ENCODE measurements at regions not wholly inside any gene's neighbourhood (a gene's known extent, or its start where the extent isn't known, plus 50 kb on each side); places are given as distances from the start of the nearest gene placed in this dataset.
"Not testable (repeated sequence)": the region's sequence is repeated elsewhere in the genome, so short reads cannot be mapped to it uniquely, and the experiment has no call there.

DNA sequence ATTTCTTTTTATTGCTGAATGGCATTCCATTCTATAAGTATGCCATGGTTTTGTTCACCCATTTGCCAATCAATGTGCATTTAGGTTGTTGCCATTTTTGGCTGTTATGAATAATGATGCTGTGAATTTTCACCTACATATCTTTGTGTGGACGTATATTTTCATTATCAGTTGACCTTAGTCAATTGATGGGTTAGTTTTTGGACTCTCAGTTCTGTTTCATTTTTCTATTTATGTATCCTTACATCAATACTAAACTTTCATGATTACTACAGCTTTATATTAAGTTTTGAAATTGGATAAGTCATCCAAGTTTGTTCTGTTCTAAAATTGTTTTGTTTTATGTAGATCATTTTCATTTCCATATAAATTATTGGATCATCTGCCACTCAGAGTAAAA is 261.9 kb upstream of the CNR1 start:
- TF ChIP-seq EZH2 (IDR thresholded peaks at IDR 0.05; ENCODE audit: low read length, missing control alignments): no peak
- TF ChIP-seq, protein P1, sequence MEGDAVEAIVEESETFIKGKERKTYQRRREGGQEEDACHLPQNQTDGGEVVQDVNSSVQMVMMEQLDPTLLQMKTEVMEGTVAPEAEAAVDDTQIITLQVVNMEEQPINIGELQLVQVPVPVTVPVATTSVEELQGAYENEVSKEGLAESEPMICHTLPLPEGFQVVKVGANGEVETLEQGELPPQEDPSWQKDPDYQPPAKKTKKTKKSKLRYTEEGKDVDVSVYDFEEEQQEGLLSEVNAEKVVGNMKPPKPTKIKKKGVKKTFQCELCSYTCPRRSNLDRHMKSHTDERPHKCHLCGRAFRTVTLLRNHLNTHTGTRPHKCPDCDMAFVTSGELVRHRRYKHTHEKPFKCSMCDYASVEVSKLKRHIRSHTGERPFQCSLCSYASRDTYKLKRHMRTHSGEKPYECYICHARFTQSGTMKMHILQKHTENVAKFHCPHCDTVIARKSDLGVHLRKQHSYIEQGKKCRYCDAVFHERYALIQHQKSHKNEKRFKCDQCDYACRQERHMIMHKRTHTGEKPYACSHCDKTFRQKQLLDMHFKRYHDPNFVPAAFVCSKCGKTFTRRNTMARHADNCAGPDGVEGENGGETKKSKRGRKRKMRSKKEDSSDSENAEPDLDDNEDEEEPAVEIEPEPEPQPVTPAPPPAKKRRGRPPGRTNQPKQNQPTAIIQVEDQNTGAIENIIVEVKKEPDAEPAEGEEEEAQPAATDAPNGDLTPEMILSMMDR (conservative IDR thresholded peaks at IDR 0.05 in 1 of 2, IDR thresholded peaks at IDR 0.05 in 1 of 2; ENCODE audit: low read depth in 1 of 2, low read length in 2 of 2): no peak

DNA sequence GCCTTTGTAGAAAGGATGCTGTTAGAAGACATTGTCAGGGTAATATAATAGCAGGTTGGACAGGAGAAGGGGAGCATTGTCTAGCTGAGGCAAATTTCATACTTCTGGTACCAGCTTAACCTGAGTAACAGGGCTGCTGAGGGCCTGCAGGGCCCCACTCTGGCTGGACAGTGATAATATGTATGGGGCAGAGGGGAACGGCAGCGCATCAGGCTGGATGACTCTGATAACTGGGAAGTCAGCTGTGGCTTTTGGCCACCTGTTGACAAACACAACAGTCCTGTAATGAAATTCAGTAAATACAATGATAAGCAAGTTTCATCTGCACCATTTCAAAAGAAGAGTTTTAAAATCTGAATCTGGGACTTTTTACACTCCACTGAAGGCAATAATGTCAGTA is 259.9 kb upstream of the CNR1 start:
- Histone ChIP-seq H3K4me3 (replicated peaks in 1 of 4; ENCODE audit: control extremely low read depth in 1 of 4, insufficient read depth in 1 of 4, low read depth in 3 of 4, low read length in 4 of 4) (no peak overlapping the region), H3K9me3 (ENCODE audit: control insufficient read depth, insufficient read depth, low read depth, low read length) (no peaks in the 10 kb centered on the region), H4K20me1 (ENCODE audit: control insufficient read depth, extremely low read depth, insufficient read depth, low read length) (no peaks in the 10 kb centered on the region), H3K79me2 (ENCODE audit: control insufficient read depth, insufficient read depth, low read length) (no peaks in the 10 kb centered on the region), H3K4me2 (ENCODE audit: extremely low read depth, insufficient read depth, low read length) (no peak overlapping the region), H3K27me3 (ENCODE audit: control insufficient read depth, insufficient read depth, low read length) (no peaks in the 10 kb centered on the region), H3K36me3 (ENCODE audit: control insufficient read depth, insufficient read depth, low read length) (no peaks in the 10 kb centered on the region), H3K4me1 (ENCODE audit: control insufficient read depth, extremely low read depth, insufficient read depth, low read length) (no peaks in the 10 kb centered on the region), H3K27ac (ENCODE audit: insufficient read depth, low read length) (no peak overlapping the region), H3K9ac (ENCODE audit: insufficient read depth, low read length) (no peak overlapping the region), H2AFZ (ENCODE audit: low read length) (no peak overlapping the region)
- no peak for TF ChIP-seq EZH2 (IDR thresholded peaks at IDR 0.05; ENCODE audit: low read length, missing control alignments)
- TF ChIP-seq, protein P1 (conservative IDR thresholded peaks at IDR 0.05 in 1 of 2, IDR thresholded peaks at IDR 0.05 in 1 of 2; ENCODE audit: low read depth in 1 of 2, low read length in 2 of 2): no peak
- DNase-seq (ENCODE audit: low read depth in 2 of 2): no peak

More for the DNA sequence above, 261.9 kb upstream of the CNR1 start:
- no peaks in the 10 kb centered on the region for H3K79me2 ChIP-seq (ENCODE audit: control insufficient read depth, insufficient read depth, low read length)
- no peaks in the 10 kb centered on the region for H3K36me3 ChIP-seq (ENCODE audit: control insufficient read depth, insufficient read depth, low read length)
- H2AFZ ChIP-seq (ENCODE audit: low read length): no peak overlapping the region
- DNase-seq (ENCODE audit: low read depth in 2 of 2): no peak
- no peaks in the 10 kb centered on the region for H3K9me3 ChIP-seq (ENCODE audit: control insufficient read depth, insufficient read depth, low read depth, low read length)
- H3K4me2 ChIP-seq (ENCODE audit: extremely low read depth, insufficient read depth, low read length): no peak overlapping the region
- no peaks in the 10 kb centered on the region for H3K27me3 ChIP-seq (ENCODE audit: control insufficient read depth, insufficient read depth, low read length)
- H3K27ac ChIP-seq (ENCODE audit: insufficient read depth, low read length): no peak overlapping the region
- H3K4me3 ChIP-seq (replicated peaks in 1 of 4; ENCODE audit: control extremely low read depth in 1 of 4, insufficient read depth in 1 of 4, low read depth in 3 of 4, low read length in 4 of 4): no peak overlapping the region
- no peaks in the 10 kb centered on the region for H3K4me1 ChIP-seq (ENCODE audit: control insufficient read depth, extremely low read depth, insufficient read depth, low read length)
- no peaks in the 10 kb centered on the region for H4K20me1 ChIP-seq (ENCODE audit: control insufficient read depth, extremely low read depth, insufficient read depth, low read length)
- H3K9ac ChIP-seq (ENCODE audit: insufficient read depth, low read length): no peak overlapping the region

DNA sequence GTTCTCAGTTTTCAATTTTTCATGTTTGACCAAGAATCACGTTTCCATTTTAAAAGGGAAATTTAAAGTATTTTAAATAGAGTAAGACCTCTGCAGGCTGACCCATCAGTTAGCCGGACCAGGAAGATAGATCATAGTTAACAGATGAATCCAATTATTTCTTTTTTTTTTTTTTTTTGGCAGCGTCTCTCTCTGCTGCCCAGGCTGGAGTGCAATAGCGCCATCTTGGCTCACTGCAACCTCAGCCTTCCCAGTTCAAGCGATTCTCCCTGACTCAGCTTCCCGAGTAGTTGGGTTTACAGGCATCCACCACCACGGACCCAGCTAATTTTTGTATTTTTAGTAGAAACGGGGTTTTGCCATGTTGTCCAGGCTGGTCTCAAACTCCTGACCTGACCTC is 256.7 kb upstream of the CNR1 start:
- H3K9ac ChIP-seq (ENCODE audit: insufficient read depth, low read length): no peak overlapping the region
- no peaks in the 10 kb centered on the region for H3K36me3 ChIP-seq (ENCODE audit: control insufficient read depth, insufficient read depth, low read length)
- no peaks in the 10 kb centered on the region for H4K20me1 ChIP-seq (ENCODE audit: control insufficient read depth, extremely low read depth, insufficient read depth, low read length)
- H3K4me1 ChIP-seq (ENCODE audit: control insufficient read depth, extremely low read depth, insufficient read depth, low read length): no peaks in the 10 kb centered on the region
- no peaks in the 10 kb centered on the region for H3K9me3 ChIP-seq (ENCODE audit: control insufficient read depth, insufficient read depth, low read depth, low read length)
- H2AFZ ChIP-seq (ENCODE audit: low read length): no peak overlapping the region
- no peak overlapping the region for H3K4me3 ChIP-seq (replicated peaks in 1 of 4; ENCODE audit: control extremely low read depth in 1 of 4, insufficient read depth in 1 of 4, low read depth in 3 of 4, low read length in 4 of 4)
- no peak overlapping the region for H3K27ac ChIP-seq (ENCODE audit: insufficient read depth, low read length)
- no peaks in the 10 kb centered on the region for H3K79me2 ChIP-seq (ENCODE audit: control insufficient read depth, insufficient read depth, low read length)
- TF ChIP-seq EZH2 (IDR thresholded peaks at IDR 0.05; ENCODE audit: low read length, missing control alignments): no peak
- TF ChIP-seq, protein P1 (conservative IDR thresholded peaks at IDR 0.05 in 1 of 2, IDR thresholded peaks at IDR 0.05 in 1 of 2; ENCODE audit: low read depth in 1 of 2, low read length in 2 of 2): no peak
- H3K4me2 ChIP-seq (ENCODE audit: extremely low read depth, insufficient read depth, low read length): no peak overlapping the region
- DNase-seq (ENCODE audit: low read depth in 2 of 2): no peak
- no peaks in the 10 kb centered on the region for H3K27me3 ChIP-seq (ENCODE audit: control insufficient read depth, insufficient read depth, low read length)

DNA sequence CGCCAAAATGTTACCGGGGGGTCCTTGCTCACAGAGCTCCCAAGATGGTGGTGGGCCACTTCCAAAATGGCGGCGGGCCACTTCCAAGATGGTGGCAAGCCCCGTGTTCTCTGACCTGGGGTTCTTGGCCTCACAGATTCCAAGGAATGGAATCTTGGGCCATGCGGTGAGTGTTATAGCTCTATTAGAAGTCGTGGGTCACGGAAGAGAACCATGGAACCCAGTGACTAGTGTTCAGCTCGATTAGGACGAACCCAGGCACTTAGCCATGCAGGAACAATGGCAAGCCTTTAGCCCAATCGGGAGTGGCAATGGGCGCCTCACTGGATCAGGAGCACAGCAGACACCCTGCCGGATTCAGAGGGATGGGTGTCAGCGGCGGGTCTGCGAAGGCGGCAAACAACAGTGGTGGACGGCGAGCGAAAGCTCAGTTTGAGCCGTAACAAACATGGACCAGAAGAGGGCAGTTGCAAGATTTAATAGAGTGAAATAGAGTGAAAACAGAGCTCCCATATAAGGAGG is 254.9 kb upstream of the CNR1 start:
- not testable (repeated sequence) for H3K27ac ChIP-seq (ENCODE audit: insufficient read depth, low read length); H3K4me2 ChIP-seq (ENCODE audit: extremely low read depth, insufficient read depth, low read length); H3K79me2 ChIP-seq (ENCODE audit: control insufficient read depth, insufficient read depth, low read length); H3K9ac ChIP-seq (ENCODE audit: insufficient read depth, low read length); H3K4me3 ChIP-seq (replicated peaks in 1 of 4; ENCODE audit: control extremely low read depth in 1 of 4, insufficient read depth in 1 of 4, low read depth in 3 of 4, low read length in 4 of 4); DNase-seq (ENCODE audit: low read depth in 2 of 2); H3K4me1 ChIP-seq (ENCODE audit: control insufficient read depth, extremely low read depth, insufficient read depth, low read length); H3K27me3 ChIP-seq (ENCODE audit: control insufficient read depth, insufficient read depth, low read length); H2AFZ ChIP-seq (ENCODE audit: low read length); H3K9me3 ChIP-seq (ENCODE audit: control insufficient read depth, insufficient read depth, low read depth, low read length); H4K20me1 ChIP-seq (ENCODE audit: control insufficient read depth, extremely low read depth, insufficient read depth, low read length); H3K36me3 ChIP-seq (ENCODE audit: control insufficient read depth, insufficient read depth, low read length)

All from fibroblast of lung (primary cell).